ENCODE measurements at regions not wholly inside any gene's neighbourhood (a gene's known extent, or its start where the extent isn't known, plus 50 kb on each side); places are given as distances from the start of the nearest gene placed in this dataset.

DNA sequence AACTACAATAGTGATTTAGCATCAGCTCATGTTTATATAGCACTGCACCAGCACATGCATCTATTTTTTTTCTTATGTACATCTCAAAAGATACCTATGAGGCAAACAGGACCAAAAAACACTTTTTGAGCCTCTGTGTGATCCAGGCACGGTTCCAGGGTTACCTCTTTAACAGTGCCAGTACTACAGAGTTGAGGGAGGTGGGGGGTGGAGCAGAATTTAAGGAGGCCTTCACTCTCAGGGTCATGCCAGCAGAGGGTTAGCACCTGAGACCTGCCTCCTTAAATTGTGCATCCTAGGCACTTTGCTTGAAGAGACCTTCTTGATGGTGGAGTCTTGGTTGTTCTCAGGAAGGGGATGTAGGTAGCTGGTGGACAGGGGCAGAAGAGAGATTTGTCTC, 150.3 kb upstream of the TBL1XR1 start:
- peaks cover 39% of the 10 kb centered on the region for H3K4me1 ChIP-seq
- Mint-ChIP-seq H3K9me3 (ENCODE audit: unreplicated experiment) (no peaks in the 10 kb centered on the region), H3K27me3 (ENCODE audit: insufficient read depth, unreplicated experiment) (no peaks in the 10 kb centered on the region), H3K4me1 (ENCODE audit: low read depth, unreplicated experiment) (peaks cover 35% of the 10 kb centered on the region), H3K27ac (ENCODE audit: unreplicated experiment) (no peak overlapping the region), H3K4me3 (ENCODE audit: unreplicated experiment) (no peak overlapping the region), H3K36me3 (ENCODE audit: insufficient read depth, unreplicated experiment) (no peaks in the 10 kb centered on the region)
- ChIA-PET CTCF (no interaction called here), POLR2A (no interaction called here)
- no peak for DNase-seq
- H3K4me3 ChIP-seq (ENCODE audit: low read depth, low read length): no peak overlapping the region
- TF ChIP-seq, protein P1, sequence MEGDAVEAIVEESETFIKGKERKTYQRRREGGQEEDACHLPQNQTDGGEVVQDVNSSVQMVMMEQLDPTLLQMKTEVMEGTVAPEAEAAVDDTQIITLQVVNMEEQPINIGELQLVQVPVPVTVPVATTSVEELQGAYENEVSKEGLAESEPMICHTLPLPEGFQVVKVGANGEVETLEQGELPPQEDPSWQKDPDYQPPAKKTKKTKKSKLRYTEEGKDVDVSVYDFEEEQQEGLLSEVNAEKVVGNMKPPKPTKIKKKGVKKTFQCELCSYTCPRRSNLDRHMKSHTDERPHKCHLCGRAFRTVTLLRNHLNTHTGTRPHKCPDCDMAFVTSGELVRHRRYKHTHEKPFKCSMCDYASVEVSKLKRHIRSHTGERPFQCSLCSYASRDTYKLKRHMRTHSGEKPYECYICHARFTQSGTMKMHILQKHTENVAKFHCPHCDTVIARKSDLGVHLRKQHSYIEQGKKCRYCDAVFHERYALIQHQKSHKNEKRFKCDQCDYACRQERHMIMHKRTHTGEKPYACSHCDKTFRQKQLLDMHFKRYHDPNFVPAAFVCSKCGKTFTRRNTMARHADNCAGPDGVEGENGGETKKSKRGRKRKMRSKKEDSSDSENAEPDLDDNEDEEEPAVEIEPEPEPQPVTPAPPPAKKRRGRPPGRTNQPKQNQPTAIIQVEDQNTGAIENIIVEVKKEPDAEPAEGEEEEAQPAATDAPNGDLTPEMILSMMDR (IDR thresholded peaks at IDR 0.05; ENCODE audit: insufficient read depth in 1 of 2, low read depth in 1 of 2, low read length in 1 of 2, severe bottlenecking in 1 of 2, unreplicated experiment in 1 of 2): no peak
- no peaks in the 10 kb centered on the region for H3K36me3 ChIP-seq (ENCODE audit: control insufficient read depth, insufficient read depth, low read length)
- H3K27me3 ChIP-seq (replicated peaks; ENCODE audit: control insufficient read depth, insufficient read depth, low read length): no peaks in the 10 kb centered on the region
- intact Hi-C loops (cut with micrococcal nuclease; ENCODE audit: unreplicated experiment): no loop called here
- no TSS peak for BruUV-seq (replicated peaks)
- H3K9me3 ChIP-seq: no peaks in the 10 kb centered on the region

DNA sequence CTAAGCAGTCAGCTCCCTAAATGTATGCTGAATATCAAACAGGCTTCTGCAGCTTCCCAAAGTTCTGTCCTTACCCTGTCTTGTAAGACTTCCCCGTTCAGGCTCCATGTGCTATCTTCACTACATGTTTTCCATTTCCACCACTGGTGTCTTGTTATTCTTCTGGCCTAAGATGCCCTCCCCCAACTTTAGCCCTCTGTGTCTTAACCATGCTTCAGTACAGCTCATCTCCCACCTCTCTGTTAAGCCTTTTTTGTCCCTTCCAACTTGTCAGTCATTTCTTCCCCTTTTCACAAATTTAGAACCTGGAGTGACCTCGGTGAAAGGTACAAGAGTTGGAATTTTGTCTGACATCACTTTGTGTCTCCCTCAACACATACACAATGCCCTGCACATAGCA, 151.7 kb upstream of the TBL1XR1 start:
- POLR2A ChIA-PET: no interaction called here
- TF ChIP-seq, protein P1 (IDR thresholded peaks at IDR 0.05; ENCODE audit: insufficient read depth in 1 of 2, low read depth in 1 of 2, low read length in 1 of 2, severe bottlenecking in 1 of 2, unreplicated experiment in 1 of 2): no peak
- Histone ChIP-seq H3K4me3 (ENCODE audit: low read depth, low read length) (no peak overlapping the region), H3K36me3 (ENCODE audit: control insufficient read depth, insufficient read depth, low read length) (no peaks in the 10 kb centered on the region), H3K9me3 (no peaks in the 10 kb centered on the region), H3K4me1 (peaks cover 25% of the 10 kb centered on the region), H3K27me3 (replicated peaks; ENCODE audit: control insufficient read depth, insufficient read depth, low read length) (no peaks in the 10 kb centered on the region)
- H3K27ac Mint-ChIP-seq (ENCODE audit: unreplicated experiment): no peak overlapping the region
- BruUV-seq (replicated peaks): no TSS peak
- intact Hi-C loops (cut with micrococcal nuclease; ENCODE audit: unreplicated experiment): no loop called here
- H3K27me3 Mint-ChIP-seq (ENCODE audit: insufficient read depth, unreplicated experiment): no peaks in the 10 kb centered on the region
- DNase-seq: no peak
- H3K4me3 Mint-ChIP-seq (ENCODE audit: unreplicated experiment): no peak overlapping the region
- peaks cover 23% of the 10 kb centered on the region for H3K4me1 Mint-ChIP-seq (ENCODE audit: low read depth, unreplicated experiment)
- CTCF ChIA-PET: no interaction called here
- no peaks in the 10 kb centered on the region for H3K36me3 Mint-ChIP-seq (ENCODE audit: insufficient read depth, unreplicated experiment)
- peaks cover 9% of the 10 kb centered on the region for H3K9me3 Mint-ChIP-seq (ENCODE audit: unreplicated experiment)

DNA sequence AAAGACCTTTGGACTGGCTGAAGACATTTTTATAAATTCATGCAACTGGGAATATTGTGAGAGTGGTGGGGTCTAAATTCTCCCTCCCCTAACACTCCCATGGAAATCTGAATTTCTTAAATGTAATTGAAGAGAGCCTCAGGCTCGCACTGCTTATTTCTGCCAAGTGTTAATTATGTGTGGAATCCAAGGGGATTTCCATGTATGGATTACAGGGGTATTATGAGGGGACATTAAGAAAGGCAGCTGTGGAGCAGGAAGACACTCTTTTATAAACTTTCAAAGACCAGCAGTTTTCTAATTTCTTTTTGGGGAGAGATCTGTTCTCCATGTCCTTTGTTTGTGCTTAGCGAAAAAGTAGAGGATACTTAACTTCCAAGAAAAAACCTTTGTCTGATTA, 152.1 kb upstream of the TBL1XR1 start:
- no peaks in the 10 kb centered on the region for H3K27me3 Mint-ChIP-seq (ENCODE audit: insufficient read depth, unreplicated experiment)
- TF ChIP-seq, protein P1 (IDR thresholded peaks at IDR 0.05; ENCODE audit: insufficient read depth in 1 of 2, low read depth in 1 of 2, low read length in 1 of 2, severe bottlenecking in 1 of 2, unreplicated experiment in 1 of 2): no peak
- H3K36me3 Mint-ChIP-seq (ENCODE audit: insufficient read depth, unreplicated experiment): no peaks in the 10 kb centered on the region
- H3K4me1 Mint-ChIP-seq (ENCODE audit: low read depth, unreplicated experiment): peaks cover 19% of the 10 kb centered on the region
- BruUV-seq (replicated peaks): no TSS peak
- H3K4me3 ChIP-seq (ENCODE audit: low read depth, low read length): no peak overlapping the region
- H3K9me3 Mint-ChIP-seq (ENCODE audit: unreplicated experiment): peaks cover 9% of the 10 kb centered on the region
- DNase-seq: no peak
- H3K4me1 ChIP-seq: peaks cover 21% of the 10 kb centered on the region
- CTCF ChIA-PET: no interaction called here
- H3K36me3 ChIP-seq (ENCODE audit: control insufficient read depth, insufficient read depth, low read length): no peaks in the 10 kb centered on the region
- POLR2A ChIA-PET: no interaction called here
- intact Hi-C loops (cut with micrococcal nuclease; ENCODE audit: unreplicated experiment): no loop called here
- H3K27me3 ChIP-seq (replicated peaks; ENCODE audit: control insufficient read depth, insufficient read depth, low read length): no peaks in the 10 kb centered on the region
- H3K9me3 ChIP-seq: no peaks in the 10 kb centered on the region
- no peak overlapping the region for H3K4me3 Mint-ChIP-seq (ENCODE audit: unreplicated experiment)
- H3K27ac Mint-ChIP-seq (ENCODE audit: unreplicated experiment): no peak overlapping the region

Measured in Caco-2 (cell line).